ENCODE measurements at regions not wholly inside any gene's neighbourhood (a gene's known extent, or its start where the extent isn't known, plus 50 kb on each side); places are given as distances from the start of the nearest gene placed in this dataset.
A peak's percentile ranks its signal among the peaks of the same experiment; 100 is the strongest.

DNA sequence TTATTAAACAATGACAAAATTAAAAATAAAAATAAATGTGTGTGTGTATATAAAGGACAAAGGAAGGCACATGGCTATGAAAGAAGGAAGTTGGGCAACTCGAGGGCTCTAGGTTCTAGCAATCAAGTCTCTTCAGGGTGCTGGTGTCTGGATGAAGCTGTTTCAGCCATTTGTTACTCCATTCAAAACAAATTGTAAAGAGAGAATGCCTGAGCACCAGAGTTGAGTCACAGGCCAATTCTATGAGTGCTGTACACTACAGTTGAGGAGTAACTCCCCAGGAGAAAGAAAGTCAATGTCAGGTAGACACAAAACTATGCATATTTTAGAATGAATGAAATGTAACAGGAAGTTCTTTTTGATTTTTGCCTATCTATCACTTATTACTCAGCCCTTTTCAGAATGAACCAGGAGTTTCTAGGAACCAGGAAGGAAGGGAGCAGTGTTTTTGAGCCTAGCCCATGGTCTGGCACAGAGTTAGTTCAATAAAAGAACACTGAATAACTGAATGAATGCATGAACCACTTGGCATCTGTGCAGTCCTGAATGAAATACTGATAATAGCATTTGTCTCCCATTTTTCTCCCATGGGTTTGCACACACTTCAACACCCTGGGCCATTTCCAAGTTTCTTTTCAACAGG is 151.7 kb upstream of the CPEB2 start:
- H3K27ac ChIP-seq (ENCODE audit: control insufficient read depth, insufficient read depth, low read length): no peak overlapping the region
- dilution Hi-C loops (cut with MboI; ENCODE audit: extremely low pct_ligation_motif_present, low sequenced_read_pairs): no loop called here
- no peak for FAIRE-seq

DNA sequence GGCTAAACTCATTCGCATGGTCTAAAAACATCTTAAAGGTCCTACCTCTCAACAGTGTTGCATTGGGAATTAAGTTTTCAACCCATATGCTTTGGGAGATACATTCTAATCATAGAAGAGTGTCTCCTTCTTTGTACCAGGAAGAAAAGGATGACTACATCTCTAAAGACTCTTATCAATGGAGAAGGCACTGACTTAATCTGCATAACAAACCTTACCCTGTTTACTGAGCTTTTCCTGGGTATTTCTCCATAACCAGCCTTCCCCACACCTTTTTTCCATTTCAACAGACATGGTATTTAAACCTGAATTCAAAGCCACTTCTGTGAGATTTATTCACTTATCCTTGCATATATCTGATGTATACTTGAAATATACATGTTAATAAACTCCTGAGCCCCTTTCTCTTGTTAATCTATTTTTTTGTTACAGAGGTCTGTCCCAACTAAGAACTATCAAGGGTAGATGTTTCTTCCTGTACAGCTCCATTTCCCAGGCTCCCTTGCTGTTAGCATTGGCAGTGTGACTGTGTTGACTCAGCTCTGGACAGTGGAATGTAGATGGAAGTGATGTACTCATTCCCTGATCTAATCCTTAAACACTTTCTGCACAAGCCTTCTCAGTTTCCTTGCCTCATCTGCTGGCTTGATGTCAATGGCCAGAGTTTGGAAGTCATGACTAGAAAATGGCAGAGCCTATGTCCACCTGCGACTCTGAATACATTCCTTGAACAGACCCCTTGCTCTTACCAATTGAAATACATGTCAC is 148.9 kb upstream of the CPEB2 start:
- Histone ChIP-seq H3K36me3 (ENCODE audit: control insufficient read depth in 2 of 2, extremely low read depth in 1 of 2, insufficient read depth in 2 of 2, low read length in 2 of 2) (no peaks in the 10 kb centered on the region), H3K4me2 (ENCODE audit: control insufficient read depth, extremely low read depth, insufficient read depth, low read depth, low read length) (no peak overlapping the region), H3K27ac (ENCODE audit: control insufficient read depth, insufficient read depth, low read length) (no peak overlapping the region), H3K79me2 (ENCODE audit: control insufficient read depth, insufficient read depth, low read length) (no peaks in the 10 kb centered on the region), H3K4me3 (ENCODE audit: control insufficient read depth in 2 of 3, extremely low read depth in 1 of 3, insufficient read depth in 2 of 3, low read depth in 1 of 3, low read length in 3 of 3) (no peak overlapping the region), H3K9me1 (ENCODE audit: control insufficient read depth, extremely low read depth, insufficient read depth, low read length) (no peaks in the 10 kb centered on the region), H3K9ac (ENCODE audit: control insufficient read depth, extremely low read depth, insufficient read depth, low read length) (no peak overlapping the region), H3K9me3 (ENCODE audit: control insufficient read depth, low read depth, low read length) (no peaks in the 10 kb centered on the region), H3K4me1 (ENCODE audit: control insufficient read depth, extremely low read depth, insufficient read depth, low read length) (peaks cover 38% of the 10 kb centered on the region), H2AFZ (ENCODE audit: control insufficient read depth, low read length) (peak overlapping the region; percentile 38), H4K20me1 (ENCODE audit: control insufficient read depth, extremely low read depth, insufficient read depth, low read length) (no peaks in the 10 kb centered on the region), H3K27me3 (ENCODE audit: control insufficient read depth, extremely low read depth, insufficient read depth, low read length) (no peaks in the 10 kb centered on the region)
- dilution Hi-C loops (cut with MboI; ENCODE audit: extremely low pct_ligation_motif_present, low sequenced_read_pairs): no loop called here
- FAIRE-seq (peak; percentile 95), DNase-seq (ENCODE audit: low read depth, low spot score) (peak; percentile 13)
- TF ChIP-seq, protein P1, sequence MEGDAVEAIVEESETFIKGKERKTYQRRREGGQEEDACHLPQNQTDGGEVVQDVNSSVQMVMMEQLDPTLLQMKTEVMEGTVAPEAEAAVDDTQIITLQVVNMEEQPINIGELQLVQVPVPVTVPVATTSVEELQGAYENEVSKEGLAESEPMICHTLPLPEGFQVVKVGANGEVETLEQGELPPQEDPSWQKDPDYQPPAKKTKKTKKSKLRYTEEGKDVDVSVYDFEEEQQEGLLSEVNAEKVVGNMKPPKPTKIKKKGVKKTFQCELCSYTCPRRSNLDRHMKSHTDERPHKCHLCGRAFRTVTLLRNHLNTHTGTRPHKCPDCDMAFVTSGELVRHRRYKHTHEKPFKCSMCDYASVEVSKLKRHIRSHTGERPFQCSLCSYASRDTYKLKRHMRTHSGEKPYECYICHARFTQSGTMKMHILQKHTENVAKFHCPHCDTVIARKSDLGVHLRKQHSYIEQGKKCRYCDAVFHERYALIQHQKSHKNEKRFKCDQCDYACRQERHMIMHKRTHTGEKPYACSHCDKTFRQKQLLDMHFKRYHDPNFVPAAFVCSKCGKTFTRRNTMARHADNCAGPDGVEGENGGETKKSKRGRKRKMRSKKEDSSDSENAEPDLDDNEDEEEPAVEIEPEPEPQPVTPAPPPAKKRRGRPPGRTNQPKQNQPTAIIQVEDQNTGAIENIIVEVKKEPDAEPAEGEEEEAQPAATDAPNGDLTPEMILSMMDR (optimal IDR thresholded peaks at IDR 0.05 in 1 of 3, IDR thresholded peaks at IDR 0.05 in 1 of 3, conservative IDR thresholded peaks at IDR 0.05 in 1 of 3; ENCODE audit: extremely low read depth in 1 of 3, insufficient read depth in 2 of 3, low read length in 3 of 3): no peak
- TF ChIP-seq EZH2 (IDR thresholded peaks at IDR 0.05; ENCODE audit: low read length): no peak

More for the DNA sequence above, 151.7 kb upstream of the CPEB2 start:
- Histone ChIP-seq H3K4me1 (ENCODE audit: control insufficient read depth, extremely low read depth, insufficient read depth, low read length) (peaks cover 20% of the 10 kb centered on the region), H3K9me3 (ENCODE audit: control insufficient read depth, low read depth, low read length) (no peaks in the 10 kb centered on the region), H4K20me1 (ENCODE audit: control insufficient read depth, extremely low read depth, insufficient read depth, low read length) (no peaks in the 10 kb centered on the region), H3K9me1 (ENCODE audit: control insufficient read depth, extremely low read depth, insufficient read depth, low read length) (no peaks in the 10 kb centered on the region), H3K4me2 (ENCODE audit: control insufficient read depth, extremely low read depth, insufficient read depth, low read depth, low read length) (no peak overlapping the region), H2AFZ (ENCODE audit: control insufficient read depth, low read length) (peak overlapping the region; percentile 38), H3K4me3 (ENCODE audit: control insufficient read depth in 2 of 3, extremely low read depth in 1 of 3, insufficient read depth in 2 of 3, low read depth in 1 of 3, low read length in 3 of 3) (no peak overlapping the region), H3K36me3 (ENCODE audit: control insufficient read depth in 2 of 2, extremely low read depth in 1 of 2, insufficient read depth in 2 of 2, low read length in 2 of 2) (no peaks in the 10 kb centered on the region), H3K27me3 (ENCODE audit: control insufficient read depth, extremely low read depth, insufficient read depth, low read length) (no peaks in the 10 kb centered on the region), H3K9ac (ENCODE audit: control insufficient read depth, extremely low read depth, insufficient read depth, low read length) (no peak overlapping the region), H3K79me2 (ENCODE audit: control insufficient read depth, insufficient read depth, low read length) (no peaks in the 10 kb centered on the region)
- TF ChIP-seq, protein P1 (optimal IDR thresholded peaks at IDR 0.05 in 1 of 3, IDR thresholded peaks at IDR 0.05 in 1 of 3, conservative IDR thresholded peaks at IDR 0.05 in 1 of 3; ENCODE audit: extremely low read depth in 1 of 3, insufficient read depth in 2 of 3, low read length in 3 of 3): no peak
- TF ChIP-seq EZH2 (IDR thresholded peaks at IDR 0.05; ENCODE audit: low read length): no peak
- DNase-seq (ENCODE audit: low read depth, low spot score): no peak
